H1 (cell line): ENCODE measurements at regions not wholly inside any gene's neighbourhood (a gene's known extent, or its start where the extent isn't known, plus 50 kb on each side); places are given as distances from the start of the nearest gene placed in this dataset.

Experiments used
- CTCF ChIA-PET: fragments of 300-600 bp; sonication (Branson Sonifier 250); formaldehyde crosslinking; loops from one replicate; lab custom pipeline; 2021; ENCODE audit not compliant: partially characterized antibody; lab: Charles Lee
- POLR2A ChIA-PET: fragments of 300-600 bp; sonication (Branson Sonifier 250); formaldehyde crosslinking; loops from one replicate; lab custom pipeline; 2021; ENCODE audit warnings: inconsistent platforms; ENCODE audit not compliant: partially characterized antibody; lab: Charles Lee
- DNase-seq, 2 experiments: peaks; one replicate each; pipeline versions ENCODE4 v3.0.0 to v3.0.0-alpha.2; 2010 to 2022; ENCODE audit warnings: low spot score in 2 of 2, low read depth in 1 of 2, mixed read lengths in 1 of 2
- FAIRE-seq: peaks from 2 replicates; lab custom pipeline; 2011; peaks lifted over from hg19 to GRCh38; lab: Jason Lieb, UNC
- H2AFZ ChIP-seq: 2 replicates; pipeline ENCODE4 v1.8.1; 2012; ENCODE audit warnings: low read length, inconsistent platforms
- H2AK5ac ChIP-seq: 2 replicates; pipeline ENCODE4 v1.6.1; 2013; ENCODE audit warnings: low read depth, low read length
- H2BK120ac ChIP-seq: replicated peaks from 2 replicates; pipeline ENCODE3; 2013; ENCODE audit warnings: low read depth, low read length, inconsistent platforms
- H2BK12ac ChIP-seq: 2 replicates; pipeline ENCODE4 v1.6.1; 2013; ENCODE audit warnings: low read depth, low read length
- H2BK15ac ChIP-seq: 2 replicates; pipeline ENCODE4 v1.6.1; 2013; ENCODE audit warnings: low read length
- H2BK20ac ChIP-seq: 2 replicates; pipeline ENCODE4 v1.6.1; 2013; ENCODE audit warnings: low read length
- H2BK5ac ChIP-seq: 2 replicates; pipeline ENCODE4 v1.6.1; 2013; ENCODE audit warnings: low read depth, low read length
- H3K14ac ChIP-seq: 2 replicates; pipeline ENCODE4 v1.6.1; 2013; ENCODE audit warnings: inconsistent platforms; ENCODE audit not compliant: insufficient read length
- H3K18ac ChIP-seq: 2 replicates; pipeline ENCODE4 v1.6.1; 2013; ENCODE audit warnings: low read length; ENCODE audit errors: extremely low read depth
- H3K23ac ChIP-seq: 2 replicates; pipeline ENCODE4 v1.6.1; 2013; ENCODE audit warnings: inconsistent platforms; ENCODE audit not compliant: insufficient read length
- H3K23me2 ChIP-seq: 2 replicates; pipeline ENCODE4 v1.6.1; 2013; ENCODE audit warnings: low read depth, low read length
- H3K27ac ChIP-seq: 2 replicates; pipeline ENCODE4 v1.6.1; 2011; ENCODE audit warnings: low read depth, low read length, inconsistent platforms
- H3K27me3 ChIP-seq, 4 experiments: replicated peaks in 1 of 4; 1 replicate in 1 of 4; 2 replicates in 3 of 4; pipeline versions ENCODE4 v1.6.1 to v1.8.1; 2011 to 2013; ENCODE audit warnings: low read length in 3 of 4, mild to moderate bottlenecking in 3 of 4, inconsistent platforms in 2 of 4, mixed read lengths in 2 of 4, moderate library complexity in 1 of 4; ENCODE audit not compliant: control insufficient read depth in 3 of 4, insufficient read depth in 3 of 4; ENCODE audit errors: extremely low read depth in 1 of 4
- H3K36me3 ChIP-seq, 4 experiments: 2 replicates each; pipeline versions ENCODE4 v1.6.1 to v1.8.1; 2011 to 2013; ENCODE audit warnings: mild to moderate bottlenecking in 4 of 4, low read length in 3 of 4, moderate library complexity in 2 of 4, control low read depth in 1 of 4, inconsistent platforms in 1 of 4; ENCODE audit not compliant: insufficient read depth in 4 of 4, control insufficient read depth in 2 of 4
- H3K4ac ChIP-seq: replicated peaks from 2 replicates; pipeline ENCODE3; 2013; ENCODE audit warnings: low read length, low read depth, mixed read lengths, inconsistent platforms; ENCODE audit not compliant: insufficient read length
- H3K4me1 ChIP-seq, 4 experiments: replicated peaks in 1 of 4; 1 replicate in 1 of 4; 2 replicates in 3 of 4; pipeline versions ENCODE4 v1.6.1 to v1.8.1; 2011 to 2013; ENCODE audit warnings: low read length in 3 of 4, inconsistent platforms in 2 of 4, mixed read lengths in 1 of 4; ENCODE audit not compliant: insufficient read depth in 4 of 4, control insufficient read depth in 3 of 4
- H3K4me2 ChIP-seq, 2 experiments: 2 replicates each; pipeline versions ENCODE4 v1.6.1 to v1.8.1; 2011 to 2013; ENCODE audit warnings: low read depth in 2 of 2, low read length in 2 of 2, control low read depth in 1 of 2, inconsistent platforms in 1 of 2, mild to moderate bottlenecking in 1 of 2; ENCODE audit not compliant: insufficient read depth in 1 of 2
- H3K4me3 ChIP-seq, 4 experiments: fragments of 200-600, 300-600 bp in 1 of 4; sonication (generic), shearing (Covaris generic), sonication (Bioruptor Twin) in 1 of 4; 2 replicates each; pipeline versions ENCODE4 v1.5.1 to v1.8.1; 2011 to 2016; ENCODE audit warnings: low read length in 4 of 4, low read depth in 3 of 4, control low read depth in 2 of 4, inconsistent platforms in 2 of 4, mild to moderate bottlenecking in 2 of 4, mixed read lengths in 1 of 4, moderate library complexity in 1 of 4; ENCODE audit not compliant: insufficient read depth in 2 of 4; ENCODE audit errors: extremely low read depth in 1 of 4
- H3K56ac ChIP-seq: replicated peaks from 2 replicates; pipeline ENCODE3; 2013; ENCODE audit warnings: low read depth, mild to moderate bottlenecking, mixed read lengths, low read length, inconsistent platforms; ENCODE audit not compliant: insufficient read length
- H3K79me1 ChIP-seq: 2 replicates; pipeline ENCODE4 v1.6.1; 2013; ENCODE audit warnings: low read depth, low read length, control low read depth
- H3K79me2 ChIP-seq, 2 experiments: 2 replicates each; pipeline versions ENCODE4 v1.6.1 to v1.8.1; 2012 to 2013; ENCODE audit warnings: low read length in 2 of 2, mild to moderate bottlenecking in 2 of 2, inconsistent platforms in 1 of 2; ENCODE audit not compliant: insufficient read depth in 2 of 2, control insufficient read depth in 1 of 2
- H3K9ac ChIP-seq, 4 experiments: replicated peaks in 1 of 4; 1 replicate in 1 of 4; 2 replicates in 3 of 4; pipeline versions ENCODE4 v1.6.1 to v1.8.1; 2011 to 2013; ENCODE audit warnings: low read depth in 3 of 4, low read length in 3 of 4, control low read depth in 2 of 4, mild to moderate bottlenecking in 2 of 4, moderate library complexity in 2 of 4, inconsistent platforms in 1 of 4; ENCODE audit errors: extremely low read depth in 1 of 4
- H3K9me3 ChIP-seq, 2 experiments: 2 replicates each; pipeline versions ENCODE4 v1.6.1 to v1.8.1; 2012 to 2013; ENCODE audit warnings: mild to moderate bottlenecking in 2 of 2, moderate library complexity in 2 of 2, control low read depth in 1 of 2, inconsistent platforms in 1 of 2, low read depth in 1 of 2, low read length in 1 of 2, mixed read lengths in 1 of 2; ENCODE audit not compliant: insufficient read depth in 2 of 2
- H4K20me1 ChIP-seq, 2 experiments: replicated peaks in 1 of 2; 2 replicates each; pipeline versions ENCODE3 to v1.8.1; 2011 to 2013; ENCODE audit warnings: inconsistent platforms in 2 of 2, low read length in 2 of 2, mild to moderate bottlenecking in 1 of 2; ENCODE audit not compliant: insufficient read depth in 2 of 2, control insufficient read depth in 1 of 2
- H4K5ac ChIP-seq: 2 replicates; pipeline ENCODE4 v1.6.1; 2013; ENCODE audit warnings: low read length, low read depth, mixed read lengths, inconsistent platforms; ENCODE audit not compliant: insufficient read length
- H4K8ac ChIP-seq: 2 replicates; pipeline ENCODE4 v1.8.0; 2013; ENCODE audit warnings: mild to moderate bottlenecking, moderate library complexity, low read length, inconsistent platforms; ENCODE audit not compliant: insufficient read depth; ENCODE audit errors: extremely low read depth
- H4K91ac ChIP-seq: replicated peaks from 2 replicates; pipeline ENCODE3; 2013; ENCODE audit warnings: low read length, mixed read lengths, inconsistent platforms; ENCODE audit not compliant: insufficient read length
- BACH1 ChIP-seq: IDR thresholded peaks from 2 replicates; pipeline ENCODE4 v1.6.1; 2012; ENCODE audit warnings: low read length, improper control_type of control experiment
- CREB1 ChIP-seq: IDR thresholded peaks from 2 replicates; pipeline ENCODE4 v1.6.1; 2012; ENCODE audit warnings: inconsistent platforms
- CTCF ChIP-seq, 3 experiments: IDR thresholded peaks; 1 replicate in 2 of 3; 2 replicates in 1 of 3; pipeline versions ENCODE4 v1.5.1 to v1.6.1; 2011; ENCODE audit warnings: low read length in 3 of 3, mild to moderate bottlenecking in 3 of 3, inconsistent platforms in 2 of 3, low read depth in 1 of 3, moderate library complexity in 1 of 3; ENCODE audit not compliant: insufficient read depth in 1 of 3; ENCODE audit errors: control extremely low read depth in 1 of 3
- EGR1 ChIP-seq: IDR thresholded peaks from 2 replicates; pipeline ENCODE4 v1.6.1; 2011; ENCODE audit warnings: low read depth, low read length, borderline replicate concordance
- GTF2F1 ChIP-seq: IDR thresholded peaks from 2 replicates; pipeline ENCODE4 v1.6.1; 2012; ENCODE audit warnings: low read depth, low read length, improper control_type of control experiment, borderline replicate concordance
- KDM4A ChIP-seq: IDR thresholded peaks from one replicate; pipeline ENCODE4 v1.7.1; 2012; ENCODE audit warnings: low read depth, mild to moderate bottlenecking, moderate library complexity, low read length, inconsistent platforms; ENCODE audit not compliant: severe bottlenecking
- NRF1 ChIP-seq: IDR thresholded peaks from 2 replicates; pipeline ENCODE4 v1.6.1; 2011; ENCODE audit warnings: mild to moderate bottlenecking, low read depth, low read length, improper control_type of control experiment
- RFX5 ChIP-seq: IDR thresholded peaks from 2 replicates; pipeline ENCODE4 v1.6.1; 2011; ENCODE audit warnings: low read depth, low read length, improper control_type of control experiment, borderline replicate concordance
- SIX5 ChIP-seq: IDR thresholded peaks from 2 replicates; pipeline ENCODE4 v1.6.1; 2011; ENCODE audit warnings: mild to moderate bottlenecking, low read depth, low read length
- SP1 ChIP-seq: IDR thresholded peaks from 2 replicates; pipeline ENCODE4 v1.6.1; 2011; ENCODE audit warnings: low read depth, low read length
- TAF1 ChIP-seq: IDR thresholded peaks from 2 replicates; pipeline ENCODE4 v1.6.1; 2011; ENCODE audit warnings: mild to moderate bottlenecking, low read depth, low read length
- TEAD4 ChIP-seq: IDR thresholded peaks from 2 replicates; pipeline ENCODE4 v1.6.1; 2012; ENCODE audit warnings: low read depth, low read length, inconsistent platforms, mixed read lengths
- ZNF274 ChIP-seq: IDR thresholded peaks from 2 replicates; pipeline ENCODE4 v1.7.0; 2012; ENCODE audit warnings: low read length, borderline replicate concordance; ENCODE audit errors: extremely low read depth
- WGBS, 2 experiments: shearing (Covaris generic) in 1 of 2; methylation state at CpG; one replicate each; pipeline versions ENCODE4 v1.1.6 to v1.1.7; 2013 to 2015; ENCODE audit warnings: low lambda C conversion rate in 2 of 2, mixed read lengths in 2 of 2, inconsistent platforms in 1 of 2, low coverage in 1 of 2, missing lambda C conversion rate in 1 of 2; ENCODE audit not compliant: insufficient replicate concordance in 2 of 2, insufficient coverage in 1 of 2, insufficient read length in 1 of 2; ENCODE audit errors: extremely low coverage in 1 of 2, missing lambda C conversion rate in 1 of 2; 5-methylcytosine and 5-hydroxymethylcytosine counted together
- TF ChIP-seq, protein P1 (sequence below): IDR thresholded peaks from 2 replicates; pipeline ENCODE4 v1.6.1; 2011; ENCODE audit warnings: low read depth, mild to moderate bottlenecking, low read length; ENCODE audit not compliant: insufficient read depth

DNA sequence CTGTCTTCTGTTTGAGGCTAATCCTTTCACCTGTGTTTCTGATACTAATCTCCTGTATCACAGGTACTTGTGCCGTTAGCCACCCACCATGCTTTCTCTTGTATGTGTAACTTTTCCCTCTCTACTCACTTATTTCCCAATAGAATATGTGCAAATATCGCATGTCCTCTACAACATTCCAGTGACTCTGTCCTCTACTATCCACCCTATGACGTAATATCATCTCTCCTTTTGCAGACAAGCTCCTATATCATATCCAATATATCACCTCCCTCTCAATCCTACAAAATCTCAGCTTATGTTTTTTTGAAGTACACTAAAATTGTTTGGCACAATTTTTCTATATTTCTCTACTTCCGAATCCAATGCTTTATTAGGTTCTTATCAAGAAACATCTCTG lies 232.6 kb upstream of the LRFN5 start:
- H3K4me2 ChIP-seq = no peak overlapping the region
- no peak overlapping the region for H2AFZ ChIP-seq
- H3K9ac ChIP-seq = no peak overlapping the region
- 92% methylated on average over 4 of the region's 4 CpGs; no CpG with 5 or more reads in 1 of the 2 experiments for WGBS, 2 experiments
- H2BK5ac ChIP-seq = no peak overlapping the region
- no peaks in the 10 kb centered on the region for H3K79me1 ChIP-seq
- POLR2A ChIA-PET = no interaction called here
- H4K5ac ChIP-seq = no peak overlapping the region
- no peak overlapping the region for H2BK20ac ChIP-seq
- no peak overlapping the region for H2BK15ac ChIP-seq
- no peak overlapping the region for H4K8ac ChIP-seq
- H3K27me3 ChIP-seq = no peaks in the 10 kb centered on the region
- no peaks in the 10 kb centered on the region for H3K9me3 ChIP-seq
- no peaks in the 10 kb centered on the region for H3K4me1 ChIP-seq
- CTCF ChIA-PET = no interaction called here
- H3K27ac ChIP-seq = no peak overlapping the region
- H4K91ac ChIP-seq = no peak overlapping the region
- no peak overlapping the region for H3K4me3 ChIP-seq
- no peak overlapping the region for H2AK5ac ChIP-seq
- no peak overlapping the region for H2BK12ac ChIP-seq
- H3K4ac ChIP-seq = no peak overlapping the region
- H3K36me3 ChIP-seq = no peaks in the 10 kb centered on the region
- H3K23me2 ChIP-seq = no peaks in the 10 kb centered on the region
- H3K79me2 ChIP-seq = no peaks in the 10 kb centered on the region
- no peak overlapping the region for H2BK120ac ChIP-seq
- H3K18ac ChIP-seq = no peak overlapping the region
- H3K23ac ChIP-seq = no peak overlapping the region
- FAIRE-seq (no peak), DNase-seq (no peak)
- H4K20me1 ChIP-seq = no peaks in the 10 kb centered on the region
- H3K56ac ChIP-seq = no peak overlapping the region
- no peak overlapping the region for H3K14ac ChIP-seq
- TF ChIP-seq KDM4A (no peak), RFX5 (no peak), EGR1 (no peak), GTF2F1 (no peak), CREB1 (no peak), CTCF (IDR thresholded peaks at IDR 0.05; ENCODE audit: control extremely low read depth in 1 of 3, insufficient read depth in 1 of 3, low read depth in 1 of 3, low read length in 3 of 3) (no peak), SIX5 (no peak), BACH1 (no peak), NRF1 (no peak), ZNF274 (no peak), TEAD4 (no peak), TAF1 (no peak), SP1 (no peak)
- TF ChIP-seq, protein P1, sequence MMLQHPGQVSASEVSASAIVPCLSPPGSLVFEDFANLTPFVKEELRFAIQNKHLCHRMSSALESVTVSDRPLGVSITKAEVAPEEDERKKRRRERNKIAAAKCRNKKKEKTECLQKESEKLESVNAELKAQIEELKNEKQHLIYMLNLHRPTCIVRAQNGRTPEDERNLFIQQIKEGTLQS = no peak
